ENCODE measurements at regions not wholly inside any gene's neighbourhood (a gene's known extent, or its start where the extent isn't known, plus 50 kb on each side); places are given as distances from the start of the nearest gene placed in this dataset.

GRCh38 chr2:228841877-228842276 lies 429.2 kb downstream of the PID1 start:
- TF ChIP-seq, protein P1, sequence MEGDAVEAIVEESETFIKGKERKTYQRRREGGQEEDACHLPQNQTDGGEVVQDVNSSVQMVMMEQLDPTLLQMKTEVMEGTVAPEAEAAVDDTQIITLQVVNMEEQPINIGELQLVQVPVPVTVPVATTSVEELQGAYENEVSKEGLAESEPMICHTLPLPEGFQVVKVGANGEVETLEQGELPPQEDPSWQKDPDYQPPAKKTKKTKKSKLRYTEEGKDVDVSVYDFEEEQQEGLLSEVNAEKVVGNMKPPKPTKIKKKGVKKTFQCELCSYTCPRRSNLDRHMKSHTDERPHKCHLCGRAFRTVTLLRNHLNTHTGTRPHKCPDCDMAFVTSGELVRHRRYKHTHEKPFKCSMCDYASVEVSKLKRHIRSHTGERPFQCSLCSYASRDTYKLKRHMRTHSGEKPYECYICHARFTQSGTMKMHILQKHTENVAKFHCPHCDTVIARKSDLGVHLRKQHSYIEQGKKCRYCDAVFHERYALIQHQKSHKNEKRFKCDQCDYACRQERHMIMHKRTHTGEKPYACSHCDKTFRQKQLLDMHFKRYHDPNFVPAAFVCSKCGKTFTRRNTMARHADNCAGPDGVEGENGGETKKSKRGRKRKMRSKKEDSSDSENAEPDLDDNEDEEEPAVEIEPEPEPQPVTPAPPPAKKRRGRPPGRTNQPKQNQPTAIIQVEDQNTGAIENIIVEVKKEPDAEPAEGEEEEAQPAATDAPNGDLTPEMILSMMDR (IDR thresholded peaks at IDR 0.05): no peak
- no peak for TF ChIP-seq POLR2A (IDR thresholded peaks at IDR 0.05)

Data from vagina (tissue), 2 donors.